Transverse colon (tissue), 4 donors: ENCODE measurements at regions not wholly inside any gene's neighbourhood (a gene's known extent, or its start where the extent isn't known, plus 50 kb on each side); places are given as distances from the start of the nearest gene placed in this dataset.

Experiments used
- DNase-seq: peaks from one replicate; pipeline ENCODE4 v3.0.0-alpha.2; 2019
- H3K27ac ChIP-seq, 4 donors: fragments of 200-600 bp; sonication (generic); 2 replicates each; pipeline ENCODE4 v1.5.1; 2016 to 2018; ENCODE audit warnings: inconsistent platforms in 4 of 4
- H3K27me3 ChIP-seq: fragments of 200-600 bp; sonication (generic); 2 replicates; pipeline ENCODE4 v1.5.1; 2017; ENCODE audit warnings: inconsistent platforms
- H3K36me3 ChIP-seq, 4 donors: fragments of 200-600 bp; sonication (generic); 2 replicates each; pipeline ENCODE4 v1.5.1; 2017 to 2019; ENCODE audit warnings: inconsistent platforms in 4 of 4
- H3K4me1 ChIP-seq, 4 donors: fragments of 200-600 bp; sonication (generic); 2 replicates each; pipeline ENCODE4 v1.5.1; 2017 to 2020; ENCODE audit warnings: inconsistent platforms in 4 of 4
- H3K4me3 ChIP-seq, 4 donors: fragments of 200-600 bp; sonication (generic); 1 replicate in 1 of 4; 2 replicates in 3 of 4; pipeline versions ENCODE4 v1.5.1 to v1.6.1; 2017 to 2019; ENCODE audit warnings: inconsistent platforms in 4 of 4
- H3K9me3 ChIP-seq, 2 donors: fragments of 200-600 bp; sonication (generic); 2 replicates each; pipeline ENCODE4 v1.5.1; 2017 to 2019; ENCODE audit warnings: inconsistent platforms in 2 of 2
- CTCF ChIP-seq, 5 experiments: fragments of 200-600 bp in 3 of 5; fragments of 450-650 bp in 2 of 5; sonication (generic) in 3 of 5; IDR thresholded peaks; 1 replicate in 2 of 5; 2 replicates in 3 of 5; pipeline ENCODE4 v1.5.1; 2016 to 2017; ENCODE audit warnings: antibody characterized with exemption in 5 of 5, inconsistent platforms in 3 of 5, mild to moderate bottlenecking in 2 of 5, moderate library complexity in 1 of 5
- EP300 ChIP-seq: sonication (generic); formaldehyde crosslinking; IDR thresholded peaks from one replicate; pipeline ENCODE4 v1.6.1; 2017; ENCODE audit warnings: antibody characterized with exemption, low read depth
- POLR2A ChIP-seq: fragments of 450-650 bp; IDR thresholded peaks from one replicate; pipeline ENCODE4 v1.6.1; 2016; ENCODE audit warnings: antibody characterized with exemption, mild to moderate bottlenecking, moderate library complexity
- POLR2AphosphoS5 ChIP-seq, 3 donors: sonication (generic); formaldehyde crosslinking; IDR thresholded peaks; one replicate each; pipeline ENCODE4 v1.6.1; 2016; ENCODE audit warnings: antibody characterized with exemption in 3 of 3
- WGBS, 2 donors: methylation state at CpG; one replicate each; pipeline ENCODE4 v1.1.5; 2018; ENCODE audit warnings: low coverage in 1 of 2; 5-methylcytosine and 5-hydroxymethylcytosine counted together
- in situ Hi-C, 4 donors: fragments of 200-750 bp; cut with MboI; loops; one replicate each; pipeline versions ENCODE4 v1.15.0 to v1.15.1; 2017; ENCODE audit warnings: low sequenced_read_pairs in 3 of 4, low pct_ligation_motif_present in 1 of 4, low pct_unique_long_range_greater_than_20kb in 1 of 4
- intact Hi-C: fragments of 100-400 bp; cut with DNase I; formaldehyde crosslinking; loops from one replicate; pipeline ENCODE4 v1.15.1; 2023; ENCODE audit warnings: low total_unique reads

- Histone ChIP-seq H3K4me1 (peaks cover 0 to 8% (median 2%) of the 10 kb centered on the region in 4 donors), H3K36me3 (no peaks in the 10 kb centered on the region), H3K9me3 (no peaks in the 10 kb centered on the region), H3K4me3 (no peak overlapping the region), H3K27me3 (no peaks in the 10 kb centered on the region), H3K27ac (peak overlapping the region in 3 of 4 donors; percentile 7 to 17 (median 16))
- WGBS, 2 donors: 65 to 90% methylated on average over 5 to 7 of the region's 7 CpGs
- no peak for DNase-seq
- intact Hi-C loops: no loop called here
- TF ChIP-seq POLR2A (no peak), POLR2AphosphoS5 (IDR thresholded peaks at IDR 0.05) (peak in 2 of 3 donors; percentile 13 to 20), EP300 (no peak), CTCF (IDR thresholded peaks at IDR 0.05) (no peak)
- in situ Hi-C loops: no loop called here
These were observed 265.1 kb downstream of the NFKBIZ start for GRCh38 chr3:102114264-102114979.

GRCh38 chr3:102122527-102122926 lies 273.2 kb downstream of the NFKBIZ start:
- Histone ChIP-seq H3K9me3 (peaks cover 5 to 13% of the 10 kb centered on the region in 2 donors), H3K4me1 (peaks cover 0 to 6% (median 0%) of the 10 kb centered on the region in 4 donors), H3K36me3 (no peaks in the 10 kb centered on the region), H3K27ac (no peak overlapping the region), H3K4me3 (no peak overlapping the region), H3K27me3 (no peaks in the 10 kb centered on the region)
- DNase-seq: no peak
- intact Hi-C loops: no loop called here
- in situ Hi-C loops: no loop called here
- no peak for TF ChIP-seq EP300
- TF ChIP-seq POLR2AphosphoS5 (IDR thresholded peaks at IDR 0.05): no peak
- no peak for TF ChIP-seq CTCF (IDR thresholded peaks at IDR 0.05)
- no peak for TF ChIP-seq POLR2A

GRCh38 chr3:102123590-102124190 lies 274.4 kb downstream of the NFKBIZ start:
- Histone ChIP-seq H3K27ac (no peak overlapping the region), H3K4me3 (no peak overlapping the region), H3K36me3 (no peaks in the 10 kb centered on the region), H3K4me1 (peaks cover 0 to 6% (median 0%) of the 10 kb centered on the region in 4 donors), H3K9me3 (peaks cover 5 to 13% of the 10 kb centered on the region in 2 donors), H3K27me3 (no peaks in the 10 kb centered on the region)
- intact Hi-C loops (no loop called here), in situ Hi-C loops (no loop called here)
- no peak for DNase-seq
- WGBS, 2 donors: 0 to 90% methylated on average over 1 to 2 of the region's 2 CpGs
- TF ChIP-seq POLR2AphosphoS5 (IDR thresholded peaks at IDR 0.05): no peak

- TF ChIP-seq EP300 (no peak), CTCF (IDR thresholded peaks at IDR 0.05) (no peak), POLR2AphosphoS5 (IDR thresholded peaks at IDR 0.05) (no peak), POLR2A (no peak)
- Histone ChIP-seq H3K36me3 (no peaks in the 10 kb centered on the region), H3K27me3 (no peaks in the 10 kb centered on the region), H3K4me3 (no peak overlapping the region), H3K27ac (no peak overlapping the region), H3K9me3 (peaks cover 5 to 13% of the 10 kb centered on the region in 2 donors), H3K4me1 (peaks cover 0 to 6% (median 0%) of the 10 kb centered on the region in 4 donors)
- intact Hi-C loops (no loop called here), in situ Hi-C loops (no loop called here)
- no peak for DNase-seq
- WGBS, 2 donors: 50 to 81% methylated on average over 2 of the region's 2 CpGs
These were observed 275.0 kb downstream of the NFKBIZ start for GRCh38 chr3:102124282-102124681.
